ENCODE measurements at regions not wholly inside any gene's neighbourhood (a gene's known extent, or its start where the extent isn't known, plus 50 kb on each side); places are given as distances from the start of the nearest gene placed in this dataset.
"Not testable (repeated sequence)": the region's sequence is repeated elsewhere in the genome, so short reads cannot be mapped to it uniquely, and the experiment has no call there.

DNA sequence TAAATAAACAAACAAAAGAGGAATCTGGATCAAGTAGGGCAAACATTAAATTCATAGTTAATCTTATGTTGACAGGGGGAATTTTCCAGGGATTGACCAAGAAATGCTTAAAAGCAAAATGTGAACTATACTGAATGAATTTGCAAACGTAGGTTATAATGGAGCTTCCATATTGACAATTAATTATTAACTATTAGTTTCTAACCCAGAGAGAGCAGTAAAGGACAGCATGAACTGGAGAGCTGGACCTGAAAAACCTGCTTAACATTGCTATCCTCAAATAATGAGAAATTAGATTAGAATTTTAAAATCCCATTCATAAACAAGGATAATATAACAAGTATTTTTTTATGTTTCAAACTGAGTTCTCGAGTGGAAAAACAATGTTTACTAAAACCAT is 1089.6 kb downstream of the DNAJB9 start:
- no peak for DNase-seq

DNA sequence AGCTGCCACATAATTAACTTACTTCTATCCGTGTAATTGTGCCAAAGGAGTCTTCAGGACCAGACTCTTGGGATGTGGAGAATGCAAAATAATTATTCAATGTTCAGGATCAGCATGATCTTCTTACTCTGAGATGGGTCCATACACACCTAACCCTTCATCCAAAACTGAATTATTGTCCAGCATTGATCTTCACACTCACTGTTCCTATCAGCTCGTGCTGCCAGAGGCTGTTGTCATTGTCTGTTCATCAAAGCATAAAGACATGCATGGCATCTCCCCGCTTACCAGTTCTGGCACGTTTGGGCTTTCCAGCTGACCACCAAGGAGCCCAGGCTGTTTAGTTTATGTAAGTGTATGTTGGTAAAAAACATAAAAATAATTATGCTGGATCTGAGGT is 1090.7 kb downstream of the DNAJB9 start:
- DNase-seq = no peak

DNA sequence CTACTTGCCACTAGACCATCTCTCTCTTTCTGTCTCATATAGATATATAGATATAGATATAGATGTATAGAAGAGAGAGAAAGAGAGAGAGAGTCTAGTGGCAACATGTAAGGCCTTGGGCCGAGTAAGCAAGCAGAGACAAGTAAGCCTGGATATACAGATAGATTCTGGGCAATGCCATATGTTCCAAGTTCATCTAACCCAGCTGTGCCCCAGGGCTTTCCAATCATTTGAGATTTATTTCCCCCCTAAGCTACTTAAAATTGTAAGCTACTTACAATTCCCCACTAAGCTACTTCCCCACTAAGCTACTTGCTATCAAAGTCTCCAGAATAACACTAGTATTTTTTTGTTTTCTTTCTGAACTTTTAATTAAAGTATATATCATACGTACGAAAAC is 1094.1 kb downstream of the DNAJB9 start:
- DNase-seq = no peak

DNA sequence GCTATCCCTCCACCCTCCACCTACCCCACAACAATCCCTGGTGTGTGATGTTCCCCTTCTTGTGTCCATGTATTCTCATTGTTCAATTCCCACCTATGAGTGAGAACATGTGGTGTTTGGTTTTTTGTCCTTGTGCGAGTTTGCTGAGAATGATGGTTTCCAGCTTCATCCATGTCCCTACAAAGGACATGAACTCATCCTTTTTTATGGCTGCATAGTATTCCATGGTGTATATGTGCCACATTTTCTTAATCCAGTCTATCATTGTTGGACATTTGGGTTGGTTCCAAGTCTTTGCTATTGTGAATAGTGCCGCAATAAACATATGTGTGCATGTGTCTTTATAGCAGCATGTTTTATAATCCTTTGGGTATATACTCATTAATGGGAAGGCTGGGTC is 1117.6 kb downstream of the DNAJB9 start:
- DNase-seq = not testable (repeated sequence)

DNA sequence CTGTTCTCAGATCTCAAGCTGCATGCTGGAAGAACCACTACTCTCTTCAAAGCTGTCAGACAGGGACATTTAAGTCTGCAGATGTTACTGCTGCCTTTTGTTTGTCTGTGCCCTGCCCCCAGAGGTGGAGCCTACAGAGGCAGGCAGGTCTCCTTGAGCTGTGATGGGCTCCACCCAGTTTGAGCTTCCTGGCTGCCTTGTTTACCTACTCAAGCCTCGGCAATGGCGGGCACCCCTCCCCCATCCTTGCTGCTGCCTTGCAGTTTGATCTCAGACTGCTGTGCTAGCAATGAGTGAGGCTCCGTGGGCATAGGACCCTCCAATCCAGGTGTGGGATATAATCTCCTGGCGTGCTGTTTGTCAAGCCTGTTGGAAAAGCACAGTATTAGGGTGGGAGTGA is 1122.9 kb downstream of the DNAJB9 start:
- DNase-seq = not testable (repeated sequence)

DNA sequence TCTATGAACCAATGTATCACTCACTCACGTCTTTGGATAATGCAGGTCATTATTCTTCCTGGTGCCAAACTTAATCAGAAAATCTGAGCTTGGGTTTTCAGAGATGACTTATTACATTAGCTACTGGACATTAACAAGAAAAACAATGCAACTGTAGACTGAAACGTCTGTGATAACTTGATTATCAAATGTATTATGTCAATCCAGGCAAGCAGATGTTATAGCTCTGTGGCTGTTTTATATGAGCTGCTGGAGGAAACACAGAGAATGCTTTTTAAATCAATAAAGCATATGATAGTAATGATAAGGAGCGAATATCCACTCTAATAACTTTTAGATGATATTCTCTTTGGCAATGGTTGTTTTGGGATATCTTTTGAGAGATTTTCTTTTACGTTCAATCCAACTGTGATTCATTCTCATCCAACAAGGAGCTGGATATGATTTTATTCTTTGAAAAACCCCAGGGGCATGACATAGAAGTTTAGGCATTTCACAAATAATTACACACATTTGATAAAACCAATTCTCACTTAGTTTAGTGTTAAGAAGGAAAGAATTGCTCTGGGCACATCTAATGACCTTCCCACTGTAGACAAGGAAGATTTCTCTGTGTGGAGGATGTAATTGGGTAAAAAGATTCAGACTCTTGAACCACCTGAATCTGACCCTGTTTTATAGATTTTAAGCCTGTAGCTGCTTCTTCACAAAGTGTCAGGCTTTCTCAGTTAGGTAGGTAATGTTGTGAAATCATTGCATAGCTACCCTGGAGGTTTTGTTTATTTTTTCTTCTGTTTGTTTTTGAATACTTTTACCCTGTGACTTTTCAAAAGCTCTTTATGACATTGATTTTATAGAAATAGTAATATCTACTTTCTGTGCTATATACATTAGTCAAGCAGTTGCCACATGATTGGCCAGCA is 1124.7 kb downstream of the DNAJB9 start:
- DNase-seq = no peak

GRCh38 chr7:109695419-109695818 is 1125.7 kb downstream of the DNAJB9 start:
- DNase-seq = no peak

- DNase-seq = no peak
Measured at GRCh38 chr7:109696723-109697122, 1127.0 kb downstream of the DNAJB9 start.

DNA sequence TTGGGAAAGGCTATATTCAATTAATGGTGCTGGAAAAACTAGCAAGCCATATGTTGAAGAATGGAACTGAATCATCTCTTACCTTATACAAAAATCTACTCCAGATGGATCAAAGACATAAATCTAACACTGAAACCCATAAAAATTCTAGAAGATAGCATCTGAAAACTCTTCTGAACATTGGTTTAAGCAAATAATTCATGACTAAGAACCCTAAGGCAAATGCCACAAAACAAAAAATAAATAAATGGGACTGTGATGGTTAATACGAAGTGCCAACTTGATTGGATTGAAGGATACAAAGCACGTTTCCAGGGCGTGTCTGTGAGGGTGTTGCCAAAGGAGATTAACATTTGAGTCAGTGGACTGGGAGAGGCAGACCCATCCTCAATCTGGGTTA is 1130.0 kb downstream of the DNAJB9 start:
- no peak for DNase-seq

- no peak for DNase-seq
Measured at GRCh38 chr7:109713366-109713765, 1143.7 kb downstream of the DNAJB9 start.

GRCh38 chr7:109719359-109719758 is 1149.7 kb downstream of the DNAJB9 start:
- not testable (repeated sequence) for DNase-seq

- DNase-seq = no peak
Measured at GRCh38 chr7:109734601-109735000, 1164.9 kb downstream of the DNAJB9 start.

GRCh38 chr7:109735881-109736280 is 1166.2 kb downstream of the DNAJB9 start:
- DNase-seq = no peak

DNA sequence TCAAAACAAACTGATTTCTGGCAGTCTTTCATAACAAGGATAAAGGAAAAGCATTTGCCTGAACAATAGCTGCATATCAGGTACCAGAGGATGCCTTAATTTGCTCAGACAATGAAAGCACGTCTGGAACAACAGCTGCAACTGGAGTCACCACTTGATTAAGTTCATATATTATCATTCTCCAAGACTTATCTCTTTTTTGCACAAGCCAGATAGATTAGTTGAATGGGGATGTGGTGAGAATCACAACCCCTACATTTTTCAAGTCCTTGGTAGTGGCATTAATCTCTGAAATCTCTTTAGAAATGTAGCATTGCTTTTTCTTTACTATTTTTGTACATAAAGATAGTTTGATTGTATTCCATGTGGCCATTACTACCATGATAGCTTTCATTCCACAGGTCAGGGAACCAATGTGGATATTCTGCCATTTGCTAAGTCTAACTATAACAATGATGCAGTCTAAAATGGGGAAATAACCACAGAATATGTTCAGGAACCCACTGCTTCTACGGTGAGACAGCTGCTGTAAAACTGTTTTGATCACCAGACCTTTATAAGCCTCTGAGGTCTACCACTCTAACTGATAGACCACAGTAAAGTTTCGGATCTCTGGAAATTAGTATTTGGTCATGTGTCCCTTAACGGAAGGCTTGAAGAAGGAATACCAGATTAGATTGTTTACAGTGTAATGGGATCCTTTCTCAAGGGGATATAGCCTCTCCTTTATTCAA is 1176.2 kb downstream of the DNAJB9 start:
- peak; percentile 92 for DNase-seq

DNA sequence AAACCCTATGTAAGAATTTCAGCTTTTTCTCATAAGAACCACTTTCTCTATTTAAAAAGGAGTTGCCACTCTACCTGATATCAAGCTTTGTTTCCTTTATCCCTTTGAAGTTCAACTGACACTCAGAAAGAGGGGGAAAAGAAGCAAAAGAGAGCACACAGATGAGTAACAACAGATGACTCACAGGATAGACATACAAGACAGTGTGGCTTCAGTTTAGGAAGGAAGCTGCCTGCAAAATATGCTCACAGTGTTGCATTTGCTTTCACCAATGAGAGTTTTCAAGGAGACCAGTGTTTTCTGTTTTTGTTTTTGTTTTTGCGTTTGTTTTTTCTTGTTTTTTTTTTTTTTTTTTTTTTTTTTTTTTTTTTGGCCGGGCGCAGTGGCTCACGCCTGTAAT is 1181.6 kb downstream of the DNAJB9 start:
- peak; percentile 68 for DNase-seq

- DNase-seq = no peak
Measured at GRCh38 chr7:109752068-109752467, 1182.4 kb downstream of the DNAJB9 start.

- DNase-seq = no peak
Measured at GRCh38 chr7:109757713-109758112, 1188.0 kb downstream of the DNAJB9 start.

DNA sequence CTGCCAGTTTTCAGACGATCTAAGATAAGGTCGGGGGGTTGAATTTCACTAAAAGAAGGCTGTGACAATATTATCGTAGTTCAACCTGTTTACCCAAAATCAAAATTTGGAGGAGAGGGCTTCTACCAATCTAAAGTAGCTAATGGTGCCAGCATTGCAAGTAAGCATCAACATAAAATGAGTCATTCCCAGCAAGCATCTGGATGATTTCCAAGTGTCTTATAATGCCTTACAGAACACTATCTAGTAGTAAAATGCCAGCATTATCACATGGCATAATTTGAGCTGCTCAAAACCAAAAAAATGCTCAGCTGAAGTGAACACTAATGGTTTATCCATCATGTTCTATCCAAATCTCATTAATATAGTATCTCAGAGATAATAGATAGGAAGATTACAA is 1193.9 kb downstream of the DNAJB9 start:
- no peak for DNase-seq

- no peak for DNase-seq
Measured at GRCh38 chr7:109772161-109772560, 1202.5 kb downstream of the DNAJB9 start.

GRCh38 chr7:109782806-109783205 is 1213.1 kb downstream of the DNAJB9 start:
- DNase-seq = peak; percentile 71

DNA sequence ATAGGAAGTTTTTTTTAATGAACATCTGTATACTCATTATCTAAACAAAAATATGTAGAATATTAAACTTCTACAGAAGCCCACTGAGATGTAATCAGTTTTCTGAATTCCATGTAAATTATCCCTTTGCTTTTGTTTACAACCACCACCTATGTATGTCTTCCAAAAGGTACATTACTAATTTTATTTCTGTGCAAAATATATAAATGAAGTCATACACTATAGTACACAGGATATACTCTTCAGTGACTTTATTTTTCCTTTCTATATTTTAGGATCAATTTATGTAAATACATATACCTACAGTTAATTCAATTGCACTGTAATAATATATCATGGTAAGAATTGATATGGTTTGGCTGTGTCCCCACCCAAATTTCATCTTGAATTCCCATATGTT is 1236.9 kb downstream of the DNAJB9 start:
- DNase-seq = no peak

GRCh38 chr7:109821156-109821555 is 1251.5 kb downstream of the DNAJB9 start:
- DNase-seq = no peak

GRCh38 chr7:109834851-109835250 is 1256.1 kb upstream of the LRRN3 start:
- no peak for DNase-seq

DNA sequence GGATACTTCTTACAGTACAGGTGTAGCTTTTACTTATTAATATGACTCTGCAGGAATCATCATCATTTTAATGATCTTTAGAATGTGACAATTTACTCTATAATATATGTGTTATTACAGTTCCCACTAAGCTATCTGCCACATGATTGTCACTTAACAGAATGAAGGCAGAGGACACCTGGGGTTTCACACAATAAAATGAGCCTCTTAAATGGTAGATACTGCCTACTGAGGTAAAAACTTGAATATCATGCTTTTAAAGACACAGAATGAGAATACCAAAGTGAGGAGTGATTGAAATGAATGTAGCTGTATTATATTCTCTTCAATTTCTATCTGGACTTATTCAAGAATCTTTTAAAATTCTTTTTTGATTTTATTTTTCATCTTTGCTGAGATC is 1255.3 kb upstream of the LRRN3 start:
- no peak for DNase-seq
